Frontal cortex (tissue), 3 donors: ENCODE measurements at regions not wholly inside any gene's neighbourhood (a gene's known extent, or its start where the extent isn't known, plus 50 kb on each side); places are given as distances from the start of the nearest gene placed in this dataset.
"Not testable (repeated sequence)": the region's sequence is repeated elsewhere in the genome, so short reads cannot be mapped to it uniquely, and the experiment has no call there.

ENCODE experiments used
- DNase-seq, 2 donors: peaks; one replicate each; pipeline ENCODE4 v3.0.0; 2012; ENCODE audit warnings: low spot score in 2 of 2
- FAIRE-seq: peaks from 2 replicates; lab custom pipeline; 2012; peaks lifted over from hg19 to GRCh38; lab: Jason Lieb, UNC
- donor health status: control.
- donor health status: control.
- donor health status: control.

- FAIRE-seq = no peak
- no peak for DNase-seq
Observed at GRCh38 chr6:775863-776262, 82.9 kb upstream of the EXOC2 start.

GRCh38 chr6:771683-772082, 78.7 kb upstream of the EXOC2 start:
- not testable (repeated sequence) for DNase-seq, FAIRE-seq

DNA sequence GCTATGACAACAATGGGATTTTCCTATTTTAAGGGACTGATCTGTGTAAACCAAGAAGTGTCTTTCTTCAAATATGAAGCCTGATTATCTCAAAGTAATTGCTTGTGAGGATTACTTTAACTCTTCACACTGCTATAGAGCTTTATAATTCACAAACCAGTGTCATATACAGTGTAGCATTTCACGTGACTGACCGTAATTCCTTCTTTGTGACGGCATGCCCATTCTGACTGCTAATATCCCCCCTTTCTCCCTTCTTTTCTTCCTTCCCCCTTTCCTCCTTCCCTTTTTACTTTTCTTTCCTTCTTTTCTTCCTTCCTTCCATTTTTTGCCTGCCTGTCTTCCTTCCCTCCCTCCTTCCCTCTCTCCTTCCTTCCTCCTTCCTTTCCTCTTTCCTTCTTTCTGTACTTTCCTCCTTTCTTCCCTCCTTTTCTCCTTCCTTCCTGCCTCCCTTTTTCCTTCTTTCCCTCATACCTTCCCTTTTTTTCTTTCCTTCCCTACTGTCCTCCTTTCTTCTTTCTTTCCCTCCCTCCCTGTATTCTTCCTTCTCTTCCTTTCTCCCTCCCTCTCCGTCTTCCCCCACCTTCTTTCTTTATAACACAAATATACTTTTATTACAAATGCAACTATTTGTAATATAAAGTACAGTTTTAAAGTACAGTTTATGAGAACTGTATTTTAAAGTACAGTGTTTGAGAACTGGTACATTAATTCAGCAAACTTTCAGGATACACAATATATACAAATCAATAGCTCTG, 75.0 kb upstream of the EXOC2 start:
- DNase-seq (no peak), FAIRE-seq (no peak)

DNA sequence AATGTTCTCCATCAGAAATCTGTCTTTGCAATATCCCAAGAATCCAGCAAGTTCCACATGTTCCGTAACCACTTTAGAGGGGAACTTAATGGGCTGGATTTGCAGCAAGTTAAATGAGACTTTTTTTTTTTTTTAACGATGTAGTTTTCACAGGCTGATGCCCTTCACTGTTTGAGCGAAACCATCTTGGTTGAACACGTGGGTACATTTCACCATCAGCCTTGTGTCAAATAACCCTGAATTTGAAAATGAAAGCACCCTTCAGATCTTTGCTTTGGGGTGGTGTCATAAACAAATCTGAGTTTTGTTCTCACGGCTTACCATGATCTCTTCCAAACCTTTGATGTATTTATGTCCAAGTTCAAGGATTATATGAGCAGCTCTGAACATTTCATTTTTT, 73.7 kb upstream of the EXOC2 start:
- DNase-seq = no peak
- FAIRE-seq = no peak

GRCh38 chr6:761997-762396, 69.1 kb upstream of the EXOC2 start:
- FAIRE-seq = no peak
- no peak for DNase-seq

- no peak for FAIRE-seq
- no peak for DNase-seq
Observed at GRCh38 chr6:760982-761955, 68.3 kb upstream of the EXOC2 start.

- FAIRE-seq = no peak
- no peak for DNase-seq
Observed at GRCh38 chr6:759729-760128, 66.8 kb upstream of the EXOC2 start.

DNA sequence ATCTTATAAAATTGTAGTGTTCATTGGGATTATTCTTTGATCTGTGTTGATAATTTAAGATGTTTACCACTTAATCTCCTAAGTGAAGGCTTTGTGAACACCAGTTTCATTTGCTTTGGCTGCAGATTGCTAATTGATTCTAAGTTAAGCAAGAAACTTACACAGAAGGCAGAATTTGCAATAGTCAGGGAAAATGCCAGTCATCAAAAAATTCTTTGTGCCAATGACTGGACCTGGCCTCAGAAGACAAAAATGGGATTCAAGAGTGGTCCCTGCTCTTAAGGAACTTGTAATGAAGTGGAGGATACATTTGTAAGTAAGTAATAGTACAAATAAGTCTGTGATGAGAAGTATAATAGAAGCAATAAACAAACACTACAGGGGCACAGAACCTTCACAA, 63.3 kb upstream of the EXOC2 start:
- DNase-seq = no peak
- no peak for FAIRE-seq

- FAIRE-seq (no peak), DNase-seq (no peak)
Observed at GRCh38 chr6:754202-754601, 61.3 kb upstream of the EXOC2 start.

- DNase-seq (no peak), FAIRE-seq (no peak)
Observed at GRCh38 chr6:753486-753885, 60.5 kb upstream of the EXOC2 start.

DNA sequence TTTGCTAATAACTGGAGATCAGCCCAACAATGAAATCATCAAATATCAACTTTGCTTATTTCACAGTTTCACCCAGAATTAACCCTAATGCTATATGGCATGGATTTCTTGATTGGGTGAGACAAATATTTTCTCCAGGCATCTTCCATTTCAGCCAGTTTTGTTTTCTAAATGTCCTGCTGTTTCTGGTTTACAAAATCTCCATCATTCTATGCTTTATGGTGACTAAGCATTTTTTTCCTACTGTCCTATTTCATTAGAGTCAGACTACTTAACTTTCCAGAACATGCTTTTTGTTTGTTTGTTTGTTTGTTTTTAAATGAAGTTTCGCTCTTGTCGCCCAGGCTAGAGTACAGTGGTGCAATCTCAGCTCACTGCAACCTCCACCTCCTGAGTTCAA, 59.5 kb upstream of the EXOC2 start:
- no peak for FAIRE-seq
- no peak for DNase-seq

DNA sequence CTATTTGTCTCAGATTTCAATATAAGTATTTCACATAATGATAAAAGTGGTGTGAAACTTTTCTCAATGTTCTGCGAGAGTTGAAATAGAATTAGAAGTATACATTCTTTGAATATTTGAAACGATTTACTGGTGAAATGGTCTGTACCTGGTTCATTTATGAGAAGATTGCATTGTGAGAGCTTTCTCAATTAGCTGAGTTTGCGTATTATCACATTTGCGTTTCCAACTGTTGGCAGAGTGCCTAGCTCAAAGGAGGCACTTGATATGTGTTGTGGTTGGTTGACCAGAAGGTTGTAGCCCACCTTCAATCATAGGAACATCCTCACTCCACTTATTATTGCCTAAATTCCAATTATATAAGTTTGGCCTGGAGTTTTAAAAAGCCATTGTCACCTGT, 58.8 kb upstream of the EXOC2 start:
- DNase-seq = no peak
- no peak for FAIRE-seq

- DNase-seq (no peak), FAIRE-seq (no peak)
Observed at GRCh38 chr6:747921-748320, 55.0 kb upstream of the EXOC2 start.

DNA sequence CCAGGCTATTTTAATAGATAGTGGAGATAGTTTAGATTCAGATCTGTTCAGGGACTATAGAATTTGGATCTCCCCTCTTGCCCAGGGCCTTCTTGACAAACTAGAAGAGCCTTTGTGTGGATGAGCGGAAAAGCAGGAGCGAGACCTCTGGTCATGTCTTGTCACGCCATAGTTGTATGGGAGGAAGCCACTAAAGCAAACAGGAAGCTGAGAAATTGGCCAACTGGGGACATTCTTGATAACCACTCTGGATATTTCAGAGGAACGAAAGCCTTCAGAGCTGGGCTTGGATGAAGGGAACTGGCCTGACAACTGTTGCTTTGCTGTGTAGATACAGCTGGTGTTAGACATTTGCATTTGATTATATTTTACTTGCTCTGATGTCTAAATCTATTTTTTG, 54.1 kb upstream of the EXOC2 start:
- DNase-seq (no peak), FAIRE-seq (no peak)

GRCh38 chr6:744666-745353, 51.9 kb upstream of the EXOC2 start:
- FAIRE-seq (no peak), DNase-seq (no peak)

DNA sequence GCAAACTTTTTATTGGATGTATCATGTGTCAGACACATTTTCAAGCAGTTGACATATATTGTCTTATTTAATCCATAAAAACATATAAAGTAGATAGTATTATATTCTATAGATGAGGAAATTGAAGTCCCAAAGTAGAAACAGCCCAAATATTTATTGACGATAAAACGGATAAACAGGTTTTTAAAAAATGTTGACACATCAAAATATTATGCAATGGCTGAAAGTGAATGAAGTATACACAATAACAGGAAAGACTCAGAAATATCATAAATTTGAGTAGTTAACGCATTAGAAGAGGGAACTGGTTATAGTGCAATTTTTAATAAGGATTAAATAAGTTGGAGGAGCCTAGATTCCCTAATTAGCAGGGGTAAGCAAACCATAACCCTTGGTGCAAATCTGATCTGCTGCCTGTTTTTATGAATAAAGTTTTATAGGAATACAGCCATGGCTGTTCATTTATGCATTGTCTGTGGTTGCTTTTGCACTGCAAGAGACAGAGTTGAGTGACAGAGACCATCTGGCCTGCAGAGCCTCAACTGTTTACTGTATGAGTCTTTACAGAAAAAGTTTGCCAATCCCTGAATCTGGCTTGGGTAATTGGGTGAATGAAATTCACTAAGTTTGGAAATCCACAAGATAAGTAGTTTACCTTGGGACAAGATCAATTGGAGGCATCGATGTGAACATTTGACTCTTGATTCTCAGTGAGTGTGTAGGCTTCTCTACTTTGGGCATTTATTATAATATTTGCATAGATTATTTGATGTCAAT, 50.6 kb upstream of the EXOC2 start:
- DNase-seq (no peak), FAIRE-seq (no peak)
